Stimulated activated CD4-positive, alpha-beta T cell treated with anti-CD3 and anti-CD28 coated beads, Interleukin-15, amount 100 ng/mL, for 24 hours (primary cell): ENCODE measurements at regions not wholly inside any gene's neighbourhood (a gene's known extent, or its start where the extent isn't known, plus 50 kb on each side); places are given as distances from the start of the nearest gene placed in this dataset.
A peak's percentile ranks its signal among the peaks of the same experiment; 100 is the strongest.
"Not testable (repeated sequence)": the region's sequence is repeated elsewhere in the genome, so short reads cannot be mapped to it uniquely, and the experiment has no call there.

Source experiments
- DNase-seq: peaks from one replicate; pipeline ENCODE4 v3.0.0-alpha.2; 2020

GRCh38 chrX:56343219-56343618 lies 111.1 kb downstream of the KLF8 start:
- DNase-seq, result no peak

GRCh38 chrX:56343664-56344063 lies 111.5 kb downstream of the KLF8 start:
- no peak for DNase-seq

DNA sequence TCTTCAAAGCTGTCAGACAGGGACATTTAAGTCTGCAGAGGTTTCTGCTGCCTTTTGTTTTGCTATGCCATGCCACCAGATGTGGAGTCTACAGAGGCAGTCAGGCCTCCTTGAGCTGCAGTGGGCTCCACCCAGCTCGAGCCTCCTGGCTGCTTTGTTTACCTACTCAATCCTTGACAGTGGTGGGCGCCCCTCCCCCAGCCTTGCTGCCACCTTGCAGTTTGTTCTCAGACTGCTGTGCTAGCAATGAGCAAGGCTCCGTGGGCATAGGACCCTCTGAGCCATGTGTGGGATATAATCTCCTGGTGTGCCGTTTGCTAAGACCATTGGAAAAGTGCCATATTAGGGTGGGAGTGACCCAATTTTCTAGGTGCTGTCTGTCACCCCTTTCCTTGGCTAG lies 126.0 kb downstream of the KLF8 start:
- DNase-seq, result not testable (repeated sequence)

- not testable (repeated sequence) for DNase-seq
Observed at GRCh38 chrX:56365171-56365570, 133.0 kb downstream of the KLF8 start.

DNA sequence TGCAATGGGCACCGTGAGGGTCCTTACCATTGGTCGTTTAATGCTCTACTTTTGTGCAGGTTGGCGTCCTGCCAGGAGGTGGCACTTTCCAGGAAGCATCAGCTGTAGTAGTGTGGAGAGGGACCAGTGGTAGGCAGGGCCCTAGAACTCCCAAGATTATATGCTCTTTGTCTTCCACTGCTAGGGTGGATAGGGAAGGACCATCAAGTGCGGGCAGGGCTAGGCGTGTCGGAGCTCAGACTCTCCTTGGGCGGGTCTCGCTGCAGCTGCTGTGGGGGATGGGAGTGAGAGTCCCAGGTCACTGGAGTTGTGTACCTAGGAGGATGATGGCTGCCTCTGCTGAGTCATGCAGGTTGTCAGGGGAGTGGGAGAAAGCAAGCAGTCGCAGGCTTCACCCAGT lies 134.7 kb downstream of the KLF8 start:
- no peak for DNase-seq

DNA sequence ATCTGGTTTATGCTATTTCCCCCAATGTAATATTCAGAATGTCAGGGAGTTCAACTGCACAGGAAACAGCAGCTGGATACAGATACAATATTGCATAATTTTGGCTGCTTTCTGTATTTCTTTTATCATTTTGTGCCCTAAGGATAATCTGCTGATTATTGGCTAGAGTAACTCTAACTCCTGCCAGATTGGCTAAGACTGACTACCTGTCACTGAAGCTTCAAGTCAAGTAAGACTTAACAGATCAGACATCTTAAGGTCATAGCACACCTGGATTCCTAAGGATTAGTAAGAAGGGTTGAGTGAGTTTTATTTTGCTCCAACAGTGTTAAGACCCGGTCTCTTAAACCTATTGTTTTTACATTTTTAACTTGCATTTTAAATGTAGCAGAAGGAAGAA lies 136.8 kb downstream of the KLF8 start:
- no peak for DNase-seq

- not testable (repeated sequence) for DNase-seq
Observed at GRCh38 chrX:56379984-56380780, 148.0 kb downstream of the KLF8 start.

- DNase-seq, result peak; percentile 12
Observed at GRCh38 chrX:56382278-56382677, 150.1 kb downstream of the KLF8 start.

DNA sequence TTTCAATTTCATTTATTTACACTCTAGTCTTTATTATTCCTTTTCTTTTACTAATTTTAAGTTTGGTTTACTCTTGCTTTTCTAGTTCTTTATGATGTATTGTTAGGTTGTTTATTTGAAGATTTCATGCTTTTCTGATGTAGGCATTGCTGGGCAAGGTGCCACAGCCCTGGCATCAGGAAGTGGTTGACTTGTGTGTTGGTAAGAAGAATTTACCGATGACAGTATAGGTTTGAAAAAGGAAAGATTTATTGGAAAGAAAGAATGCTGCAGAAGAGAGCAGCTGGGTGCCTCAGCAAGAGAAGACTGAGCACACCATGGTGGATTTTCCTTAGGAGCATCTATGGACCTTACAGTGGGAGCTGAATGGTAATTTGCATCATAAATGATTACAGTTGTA lies 153.2 kb downstream of the KLF8 start:
- peak; percentile 5 for DNase-seq

DNA sequence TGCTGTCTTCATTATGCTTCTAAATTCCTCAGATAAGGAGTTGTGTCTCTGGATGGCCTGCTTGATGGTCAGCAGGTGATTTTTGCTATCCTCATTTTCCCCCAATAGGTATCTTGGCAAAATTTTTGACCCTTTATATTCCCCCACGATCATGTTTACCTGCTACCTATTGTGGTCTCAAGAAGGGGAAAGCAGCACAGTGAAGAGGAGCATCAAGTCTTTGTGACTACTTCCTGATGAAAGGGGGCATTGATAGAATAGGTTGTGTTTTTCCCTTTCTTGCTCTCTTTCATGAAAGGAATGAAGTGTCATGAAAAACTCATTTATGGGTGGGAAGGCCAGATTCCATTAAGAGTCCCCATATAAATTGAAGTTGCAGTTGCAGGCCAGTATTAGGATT lies 153.8 kb downstream of the KLF8 start:
- DNase-seq, result no peak

DNA sequence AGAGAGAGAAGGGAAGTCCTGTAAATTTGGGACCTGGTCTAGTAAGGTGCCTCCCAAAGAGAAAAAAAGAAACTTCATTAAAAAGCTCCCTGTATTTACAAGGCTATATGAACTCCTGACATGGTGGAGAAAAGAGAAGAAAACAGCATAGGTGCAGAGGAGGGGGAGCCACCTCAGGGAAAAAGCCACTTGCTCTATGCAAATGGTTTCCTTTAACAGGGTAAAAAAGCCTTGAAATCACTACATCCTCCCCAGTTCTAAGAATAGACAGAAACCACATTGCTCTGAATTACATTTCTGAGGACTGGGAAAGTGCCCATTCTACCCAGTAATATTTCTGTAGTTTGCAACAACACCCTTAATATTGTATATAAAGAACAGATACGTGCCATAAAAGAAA lies 165.5 kb downstream of the KLF8 start:
- peak; percentile 16 for DNase-seq

DNA sequence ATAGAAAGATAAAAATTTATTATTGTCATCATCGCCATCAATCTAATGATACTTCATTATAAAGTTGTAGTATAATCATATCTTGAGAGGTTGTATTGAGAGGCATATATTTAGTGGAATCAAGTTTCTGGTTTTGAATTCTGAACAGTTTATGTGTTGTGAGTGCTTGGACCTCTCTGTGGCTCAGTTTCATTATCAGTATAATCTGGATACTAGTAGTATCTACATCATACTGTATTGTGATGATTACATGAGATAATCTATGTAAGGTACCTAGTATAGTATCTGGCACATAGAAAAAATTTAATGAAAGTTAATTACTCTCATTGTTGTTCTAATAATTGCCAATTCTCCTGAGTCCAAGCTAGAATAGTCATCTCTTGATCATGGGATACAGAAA lies 161.2 kb upstream of the UBQLN2 start:
- DNase-seq, result no peak

GRCh38 chrX:56429581-56429980 lies 133.8 kb upstream of the UBQLN2 start:
- DNase-seq, result peak; percentile 3

DNA sequence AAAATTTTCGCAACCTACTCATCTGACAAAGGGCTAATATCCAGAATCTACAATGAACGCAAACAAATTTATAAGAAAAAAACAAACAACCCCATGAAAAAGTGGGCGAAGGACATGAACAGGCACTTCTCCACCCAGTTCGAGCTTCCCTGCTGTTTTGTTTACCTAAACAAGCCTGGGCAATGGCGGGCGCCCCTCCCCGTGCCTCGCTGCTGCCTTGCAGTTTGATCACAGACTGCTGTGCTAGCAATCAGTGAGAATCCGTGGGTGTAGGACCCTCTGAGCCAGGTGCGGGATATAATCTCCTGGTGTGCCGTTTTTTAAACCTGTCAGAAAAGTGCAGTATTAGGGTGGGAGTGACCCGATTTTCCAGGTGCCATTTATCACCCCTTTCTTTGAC lies 111.4 kb upstream of the UBQLN2 start:
- DNase-seq, result not testable (repeated sequence)

GRCh38 chrX:56462389-56462788 lies 101.0 kb upstream of the UBQLN2 start:
- no peak for DNase-seq

GRCh38 chrX:56468441-56468840 lies 95.0 kb upstream of the UBQLN2 start:
- DNase-seq, result no peak

DNA sequence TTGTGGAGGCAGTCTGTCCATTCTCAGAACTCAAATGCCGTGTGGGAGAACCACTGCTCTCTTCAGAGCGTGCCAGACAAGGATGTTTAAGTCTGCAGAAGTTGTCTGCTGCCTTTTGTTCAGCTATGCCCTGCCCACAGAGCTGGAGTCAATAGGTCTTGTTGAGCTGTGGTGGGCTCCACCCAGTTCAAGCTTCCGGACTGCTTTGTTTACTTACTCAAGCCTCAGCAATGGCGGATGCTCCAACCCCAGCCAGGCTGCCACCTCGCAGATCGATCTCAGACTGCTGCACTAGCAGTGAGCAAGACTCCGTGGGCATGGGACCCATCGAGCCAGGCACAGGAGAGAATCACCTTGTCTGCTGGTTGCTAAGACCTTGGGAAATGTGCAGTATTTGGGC lies 68.5 kb upstream of the UBQLN2 start:
- DNase-seq, result not testable (repeated sequence)

- DNase-seq, result no peak
Observed at GRCh38 chrX:56498756-56499155, 64.7 kb upstream of the UBQLN2 start.

DNA sequence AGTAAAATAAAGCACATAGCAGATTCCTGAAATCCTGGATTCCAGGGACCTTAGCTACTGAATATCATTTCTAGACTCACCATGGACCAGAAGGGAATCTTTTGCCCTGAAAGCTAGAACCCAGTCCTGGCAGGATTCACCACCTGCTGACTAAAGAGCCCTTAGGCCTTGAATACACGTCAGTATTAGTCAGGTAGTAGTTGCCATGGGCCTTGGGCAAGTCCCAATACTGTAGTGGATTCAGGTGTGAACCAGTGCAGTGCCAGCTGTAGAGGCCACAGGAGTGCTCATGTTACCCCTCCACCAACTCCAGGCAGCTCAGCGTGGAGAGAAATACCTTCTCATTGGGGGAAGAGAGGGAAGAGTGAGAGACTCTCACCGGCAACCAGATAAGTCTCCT lies 64.1 kb upstream of the UBQLN2 start:
- no peak for DNase-seq

DNA sequence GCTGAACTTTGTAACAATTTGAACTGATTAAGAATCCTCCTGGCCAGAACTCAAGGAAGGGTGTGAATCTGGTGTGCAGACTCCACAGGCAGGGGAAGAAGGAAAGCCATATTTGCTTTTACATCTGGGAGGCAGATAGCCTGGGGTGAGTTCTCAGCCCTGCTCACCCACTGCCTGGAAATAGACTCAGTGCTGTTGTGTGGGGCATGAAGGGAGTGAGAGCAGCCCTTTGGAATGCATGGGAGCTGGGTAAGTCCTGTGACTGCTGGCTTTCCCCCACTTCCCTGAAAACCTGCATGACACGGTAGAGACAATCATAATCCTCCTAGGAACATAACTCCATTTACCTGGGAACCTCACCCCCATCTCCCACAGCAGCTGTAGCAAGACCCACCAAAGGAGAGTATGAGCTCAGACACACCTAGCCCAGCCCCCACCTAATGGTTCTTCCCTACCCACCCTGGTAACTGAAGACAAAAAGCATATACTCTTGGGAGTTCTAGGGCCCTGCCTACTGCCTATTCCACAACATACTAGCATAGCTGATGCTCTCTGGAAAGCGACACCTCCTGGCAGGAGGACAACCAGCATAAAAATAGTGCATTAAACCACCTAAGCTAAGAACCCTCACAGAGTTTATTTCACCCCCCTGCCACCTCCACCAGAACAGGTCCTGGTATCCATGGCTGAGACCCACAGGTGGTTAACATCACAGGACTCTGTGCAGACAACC lies 59.3 kb upstream of the UBQLN2 start:
- DNase-seq, result no peak

DNA sequence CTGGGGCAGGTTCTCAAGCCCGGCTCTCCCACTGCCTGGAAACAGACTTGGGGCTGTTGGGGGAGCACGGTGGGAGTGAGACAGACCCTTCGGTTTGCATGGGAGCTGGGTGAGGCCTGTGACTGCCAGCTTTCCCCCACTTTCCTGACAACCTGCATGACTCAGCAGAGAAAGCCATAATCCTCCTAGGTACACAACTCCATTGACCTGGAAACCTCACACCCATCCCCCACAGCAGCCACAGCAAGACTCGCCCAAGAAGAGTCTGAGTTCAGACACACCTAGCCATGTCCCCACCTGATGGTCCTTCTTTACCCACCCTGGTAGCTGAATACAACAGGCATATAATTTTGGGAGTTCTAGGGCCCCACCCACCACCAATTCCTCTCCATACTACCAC lies 57.6 kb upstream of the UBQLN2 start:
- DNase-seq, result no peak
